ENCODE measurements at regions not wholly inside any gene's neighbourhood (a gene's known extent, or its start where the extent isn't known, plus 50 kb on each side); places are given as distances from the start of the nearest gene placed in this dataset.

- TF ChIP-seq CTCF (IDR thresholded peaks at IDR 0.05) (no peak), POLR2A (IDR thresholded peaks at IDR 0.05) (no peak)
These were observed 203.4 kb upstream of the PELI2 start for GRCh38 chr14:55914771-55915170.
